Stimulated activated naive CD8-positive, alpha-beta T cell treated with anti-CD3 and anti-CD28 coated beads, Interleukin-15, Interleukin-2, amounts not matched to agents 100 ng/mL and 50 ng/mL, for 24 hours (primary cell): ENCODE measurements at regions not wholly inside any gene's neighbourhood (a gene's known extent, or its start where the extent isn't known, plus 50 kb on each side); places are given as distances from the start of the nearest gene placed in this dataset.
"Not testable (repeated sequence)": the region's sequence is repeated elsewhere in the genome, so short reads cannot be mapped to it uniquely, and the experiment has no call there.

Source experiments
- H3K27ac Mint-ChIP-seq: one replicate; pipeline ENCODE4 v1.8.0; 2021; ENCODE audit warnings: mild to moderate bottlenecking, mixed read lengths
- H3K27me3 Mint-ChIP-seq: one replicate; pipeline ENCODE4 v1.8.0; 2021; ENCODE audit warnings: mixed read lengths
- H3K36me3 Mint-ChIP-seq: one replicate; pipeline ENCODE4 v1.8.0; 2021; ENCODE audit warnings: low read depth, mixed read lengths
- H3K4me1 Mint-ChIP-seq: one replicate; pipeline ENCODE4 v1.8.0; 2021; ENCODE audit warnings: low read depth, mixed read lengths
- H3K4me3 Mint-ChIP-seq: one replicate; pipeline ENCODE4 v1.8.0; 2021; ENCODE audit warnings: mild to moderate bottlenecking, mixed read lengths
- H3K9me3 Mint-ChIP-seq: one replicate; pipeline ENCODE4 v1.8.0; 2021; ENCODE audit warnings: mixed read lengths

GRCh38 chr9:31137176-31138160 lies 1247.0 kb upstream of the ACO1 start:
- no peak overlapping the region for H3K27ac Mint-ChIP-seq
- H3K27me3 Mint-ChIP-seq: no peaks in the 10 kb centered on the region

DNA sequence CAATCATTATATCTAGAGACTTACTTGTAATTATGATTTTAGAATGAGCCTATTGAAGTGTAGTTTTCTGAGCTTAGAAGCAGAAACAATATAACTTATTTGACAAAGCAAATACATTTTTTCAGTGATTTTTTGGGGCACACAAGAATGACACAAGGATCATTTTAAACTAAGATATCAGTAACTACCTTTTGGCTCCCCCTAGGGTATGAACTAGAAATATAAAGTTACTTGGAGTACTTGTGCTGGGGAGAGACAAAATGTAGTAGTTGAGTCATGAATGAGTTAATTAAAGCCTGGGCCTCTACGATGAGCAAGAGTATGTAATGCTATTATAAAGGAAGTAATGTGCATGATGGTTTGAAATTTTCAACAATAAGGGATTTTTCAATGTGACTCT lies 1244.1 kb upstream of the ACO1 start:
- H3K36me3 Mint-ChIP-seq: no peaks in the 10 kb centered on the region
- H3K9me3 Mint-ChIP-seq: no peaks in the 10 kb centered on the region
- no peak overlapping the region for H3K27ac Mint-ChIP-seq
- H3K4me3 Mint-ChIP-seq: no peak overlapping the region
- H3K27me3 Mint-ChIP-seq: no peaks in the 10 kb centered on the region
- H3K4me1 Mint-ChIP-seq: no peaks in the 10 kb centered on the region

More at GRCh38 chr9:31137176-31138160, 1247.0 kb upstream of the ACO1 start:
- Mint-ChIP-seq H3K4me3 (no peak overlapping the region), H3K36me3 (no peaks in the 10 kb centered on the region), H3K9me3 (no peaks in the 10 kb centered on the region), H3K4me1 (peaks cover 5% of the 10 kb centered on the region)

GRCh38 chr9:31142456-31142855 lies 1242.0 kb upstream of the ACO1 start:
- no peaks in the 10 kb centered on the region for H3K27me3 Mint-ChIP-seq
- no peaks in the 10 kb centered on the region for H3K9me3 Mint-ChIP-seq
- no peaks in the 10 kb centered on the region for H3K36me3 Mint-ChIP-seq
- no peak overlapping the region for H3K27ac Mint-ChIP-seq
- no peak overlapping the region for H3K4me3 Mint-ChIP-seq
- peaks cover 4% of the 10 kb centered on the region for H3K4me1 Mint-ChIP-seq

DNA sequence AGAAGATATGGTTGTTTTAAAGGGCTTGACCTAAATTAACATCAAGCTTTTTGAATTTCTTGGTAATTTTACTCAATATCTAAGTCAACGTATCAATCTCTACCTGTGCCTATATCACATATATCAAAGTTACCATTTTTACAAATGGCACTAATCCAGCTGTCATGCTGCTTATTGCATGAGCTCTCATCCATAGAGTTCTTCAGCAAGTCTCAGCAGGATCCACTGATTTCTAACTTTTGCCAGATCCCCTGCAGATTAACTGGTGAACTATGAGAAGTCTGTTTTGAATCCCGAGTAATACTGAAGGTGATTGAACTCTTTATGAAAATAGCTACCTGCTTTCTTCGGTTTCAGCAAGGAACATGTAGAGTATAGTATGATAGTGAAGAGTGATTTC lies 1239.8 kb upstream of the ACO1 start:
- H3K4me3 Mint-ChIP-seq: no peak overlapping the region
- peaks cover 4% of the 10 kb centered on the region for H3K4me1 Mint-ChIP-seq
- H3K27me3 Mint-ChIP-seq: no peaks in the 10 kb centered on the region
- H3K27ac Mint-ChIP-seq: no peak overlapping the region
- no peaks in the 10 kb centered on the region for H3K36me3 Mint-ChIP-seq
- H3K9me3 Mint-ChIP-seq: no peaks in the 10 kb centered on the region

DNA sequence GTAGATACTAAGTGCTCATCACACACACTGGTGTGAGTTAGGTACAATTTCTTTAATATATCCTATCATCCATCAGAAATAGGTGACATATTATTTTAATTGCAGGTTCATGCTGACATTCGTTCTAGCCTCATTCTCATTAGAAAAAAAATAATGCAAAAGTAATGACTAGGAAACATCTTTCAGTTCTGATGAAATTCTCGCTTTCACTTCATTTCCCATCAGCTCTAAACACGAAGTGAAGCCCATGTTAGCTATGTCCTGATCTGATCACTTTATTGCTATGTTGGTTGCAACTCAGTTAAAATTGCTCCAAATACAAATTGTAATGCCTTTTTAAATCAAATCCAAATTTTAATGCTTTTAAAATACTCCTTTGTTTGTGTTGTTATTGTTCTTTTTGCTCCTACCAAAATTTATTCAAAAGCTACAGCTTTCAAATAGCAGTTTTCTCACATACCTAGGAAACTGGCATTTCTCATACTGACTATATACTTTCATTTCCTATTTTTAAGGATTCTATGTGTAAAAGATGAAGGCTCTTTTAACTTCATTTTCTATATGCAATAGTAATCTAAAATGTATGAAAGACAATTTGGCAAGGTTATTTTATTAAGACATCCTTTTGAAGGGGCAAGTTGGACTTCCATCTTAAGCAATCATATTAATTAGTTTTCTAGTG lies 1237.8 kb upstream of the ACO1 start:
- H3K36me3 Mint-ChIP-seq: no peaks in the 10 kb centered on the region
- no peaks in the 10 kb centered on the region for H3K27me3 Mint-ChIP-seq
- no peak overlapping the region for H3K27ac Mint-ChIP-seq
- no peaks in the 10 kb centered on the region for H3K9me3 Mint-ChIP-seq
- H3K4me3 Mint-ChIP-seq: no peak overlapping the region
- H3K4me1 Mint-ChIP-seq: peaks cover 4% of the 10 kb centered on the region

DNA sequence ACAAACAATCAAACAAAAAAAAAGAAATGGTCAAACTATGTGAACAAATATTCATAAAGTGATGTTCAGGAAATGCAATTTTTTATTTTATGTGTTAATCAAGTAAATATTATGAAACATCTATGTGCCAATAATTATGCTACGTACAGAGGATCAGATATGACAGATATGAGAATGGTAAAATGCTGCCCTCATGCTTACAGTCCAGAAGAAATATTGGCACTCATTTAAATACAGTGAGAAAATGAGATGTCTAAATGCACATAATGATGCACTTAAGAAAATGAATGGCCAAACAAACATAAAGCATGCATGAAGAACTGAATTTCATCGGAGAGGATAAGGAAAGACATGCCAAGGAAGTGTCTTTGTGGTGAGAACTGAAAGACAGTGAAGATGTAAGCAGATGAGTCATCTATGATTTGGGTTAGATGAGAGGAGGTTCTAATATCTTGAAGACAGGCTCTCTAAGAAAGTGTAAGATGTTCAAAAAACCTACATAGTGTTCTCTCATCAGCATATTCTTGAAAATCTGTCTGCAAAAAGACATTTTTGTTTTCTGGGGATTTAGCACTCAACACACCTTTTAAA lies 1231.1 kb upstream of the ACO1 start:
- H3K36me3 Mint-ChIP-seq: no peaks in the 10 kb centered on the region
- H3K4me1 Mint-ChIP-seq: peaks cover 9% of the 10 kb centered on the region
- no peaks in the 10 kb centered on the region for H3K9me3 Mint-ChIP-seq
- H3K4me3 Mint-ChIP-seq: no peak overlapping the region
- no peak overlapping the region for H3K27ac Mint-ChIP-seq
- no peaks in the 10 kb centered on the region for H3K27me3 Mint-ChIP-seq

GRCh38 chr9:31166516-31166915 lies 1217.9 kb upstream of the ACO1 start:
- no peaks in the 10 kb centered on the region for H3K9me3 Mint-ChIP-seq
- H3K36me3 Mint-ChIP-seq: no peaks in the 10 kb centered on the region
- no peaks in the 10 kb centered on the region for H3K27me3 Mint-ChIP-seq
- H3K4me3 Mint-ChIP-seq: no peak overlapping the region
- H3K27ac Mint-ChIP-seq: no peak overlapping the region
- no peaks in the 10 kb centered on the region for H3K4me1 Mint-ChIP-seq

DNA sequence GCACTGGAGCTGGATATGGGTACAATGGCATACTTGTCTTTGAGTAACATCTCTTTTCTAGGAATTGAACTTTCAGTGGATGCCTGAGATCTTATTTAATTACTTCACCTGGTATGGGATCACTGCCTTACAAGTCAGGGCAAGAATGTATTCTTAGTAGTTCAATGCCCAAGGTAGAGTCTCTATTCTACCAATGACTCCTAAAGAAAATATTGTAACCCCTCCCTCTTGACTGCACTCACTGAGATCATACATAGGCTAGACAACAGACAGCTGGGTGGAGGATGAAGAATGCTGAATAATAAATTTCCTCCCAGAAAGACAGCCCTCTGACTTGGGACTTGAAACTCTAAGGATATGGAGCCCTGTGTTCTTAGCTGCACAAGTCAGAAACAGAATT lies 1216.3 kb upstream of the ACO1 start:
- Mint-ChIP-seq H3K27me3 (no peaks in the 10 kb centered on the region), H3K27ac (no peak overlapping the region), H3K4me3 (no peak overlapping the region), H3K36me3 (no peaks in the 10 kb centered on the region), H3K9me3 (no peaks in the 10 kb centered on the region), H3K4me1 (no peaks in the 10 kb centered on the region)

DNA sequence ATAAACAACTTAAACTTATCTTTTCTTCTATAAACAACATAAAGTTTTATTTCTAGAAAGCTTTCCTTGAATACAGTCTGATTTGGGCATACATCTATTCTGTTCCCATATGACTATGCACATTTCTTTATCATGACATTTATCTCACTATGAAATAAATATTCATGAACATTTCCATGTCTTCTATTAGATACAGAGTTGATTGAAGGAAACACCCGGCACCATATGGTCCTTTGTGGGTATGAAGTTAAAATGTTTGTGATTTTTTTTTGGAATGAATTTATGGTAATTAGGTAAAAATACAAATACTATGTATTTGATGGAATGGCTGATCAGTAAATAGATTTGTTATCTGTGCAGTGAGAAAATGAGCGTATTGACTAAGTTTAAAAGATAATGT lies 1209.8 kb upstream of the ACO1 start:
- Mint-ChIP-seq H3K27me3 (no peaks in the 10 kb centered on the region), H3K4me3 (no peak overlapping the region), H3K4me1 (no peaks in the 10 kb centered on the region), H3K9me3 (no peaks in the 10 kb centered on the region), H3K27ac (no peak overlapping the region), H3K36me3 (no peaks in the 10 kb centered on the region)

DNA sequence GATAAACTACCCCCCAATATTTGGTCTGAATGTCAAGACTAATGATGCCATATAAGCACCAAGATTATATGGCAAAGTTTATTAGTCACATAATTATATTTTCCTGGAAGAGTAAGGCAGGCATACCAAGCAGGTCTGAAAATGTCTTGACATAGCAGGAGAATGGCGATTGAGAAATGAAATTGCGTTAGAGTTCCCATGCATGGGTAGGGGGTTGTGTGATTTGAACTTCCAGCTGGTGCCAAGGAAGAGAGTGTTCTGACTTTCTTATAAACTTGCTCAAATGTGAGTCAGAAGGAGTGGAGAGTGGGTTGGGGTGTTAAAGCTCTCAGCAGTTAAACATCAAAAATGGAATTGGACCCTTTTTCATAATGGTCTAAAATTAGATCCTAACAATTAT lies 1200.6 kb upstream of the ACO1 start:
- H3K4me3 Mint-ChIP-seq: no peak overlapping the region
- no peak overlapping the region for H3K27ac Mint-ChIP-seq
- H3K9me3 Mint-ChIP-seq: no peaks in the 10 kb centered on the region
- H3K27me3 Mint-ChIP-seq: no peaks in the 10 kb centered on the region
- no peaks in the 10 kb centered on the region for H3K4me1 Mint-ChIP-seq
- H3K36me3 Mint-ChIP-seq: no peaks in the 10 kb centered on the region

GRCh38 chr9:31185831-31186230 lies 1198.6 kb upstream of the ACO1 start:
- H3K36me3 Mint-ChIP-seq: no peaks in the 10 kb centered on the region
- no peak overlapping the region for H3K4me3 Mint-ChIP-seq
- no peak overlapping the region for H3K27ac Mint-ChIP-seq
- H3K9me3 Mint-ChIP-seq: no peaks in the 10 kb centered on the region
- H3K27me3 Mint-ChIP-seq: no peaks in the 10 kb centered on the region
- H3K4me1 Mint-ChIP-seq: no peaks in the 10 kb centered on the region

DNA sequence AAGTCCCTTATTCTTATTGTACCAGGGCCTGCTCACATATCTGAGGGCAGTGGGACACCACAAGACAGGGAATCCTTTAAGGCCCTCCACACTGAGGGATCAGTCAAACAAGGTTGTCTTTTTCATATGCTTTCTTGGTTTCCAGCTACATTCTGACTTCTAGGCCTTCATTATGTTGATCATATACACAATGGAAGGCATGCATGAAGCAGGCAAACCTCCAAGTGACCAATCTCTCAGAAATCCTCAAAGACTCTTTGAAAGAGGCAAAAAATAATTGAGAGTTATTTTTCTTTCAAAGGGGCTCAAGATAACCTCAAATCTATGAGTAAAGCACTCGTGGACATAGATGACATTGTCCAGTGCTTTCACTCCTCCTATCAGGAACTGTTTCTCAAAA lies 1195.9 kb upstream of the ACO1 start:
- H3K36me3 Mint-ChIP-seq: no peaks in the 10 kb centered on the region
- H3K27me3 Mint-ChIP-seq: no peaks in the 10 kb centered on the region
- no peak overlapping the region for H3K4me3 Mint-ChIP-seq

GRCh38 chr9:31210978-31211570 lies 1173.4 kb upstream of the ACO1 start:
- Mint-ChIP-seq H3K4me1 (peaks cover 13% of the 10 kb centered on the region), H3K27ac (peak overlapping the region; percentile 28), H3K4me3 (no peak overlapping the region), H3K9me3 (no peaks in the 10 kb centered on the region), H3K36me3 (no peaks in the 10 kb centered on the region), H3K27me3 (no peaks in the 10 kb centered on the region)

More for the DNA sequence above, 1195.9 kb upstream of the ACO1 start:
- Mint-ChIP-seq H3K4me1 (no peaks in the 10 kb centered on the region), H3K9me3 (peaks cover 9% of the 10 kb centered on the region), H3K27ac (no peak overlapping the region)

- peaks cover 24% of the 10 kb centered on the region for H3K9me3 Mint-ChIP-seq
- not testable (repeated sequence) for H3K4me1 Mint-ChIP-seq, H3K27ac Mint-ChIP-seq, H3K4me3 Mint-ChIP-seq, H3K36me3 Mint-ChIP-seq, H3K27me3 Mint-ChIP-seq
These were observed 1154.5 kb upstream of the ACO1 start for GRCh38 chr9:31229976-31230375.

GRCh38 chr9:31232485-31232884 lies 1152.0 kb upstream of the ACO1 start:
- H3K27me3 Mint-ChIP-seq: no peaks in the 10 kb centered on the region
- H3K4me1 Mint-ChIP-seq: peaks cover 14% of the 10 kb centered on the region
- H3K9me3 Mint-ChIP-seq: peaks cover 18% of the 10 kb centered on the region
- no peaks in the 10 kb centered on the region for H3K36me3 Mint-ChIP-seq
- H3K27ac Mint-ChIP-seq: no peak overlapping the region
- H3K4me3 Mint-ChIP-seq: no peak overlapping the region
